Neutrophil (primary cell): ENCODE measurements at regions not wholly inside any gene's neighbourhood (a gene's known extent, or its start where the extent isn't known, plus 50 kb on each side); places are given as distances from the start of the nearest gene placed in this dataset.

Experiments
- H3K27ac ChIP-seq: fragments of 200-600 bp; sonication (generic); 2 replicates; pipeline ENCODE4 v1.5.1; 2016; ENCODE audit warnings: mild to moderate bottlenecking, moderate library complexity
- H3K27me3 ChIP-seq: fragments of 200-600 bp; sonication (generic); 2 replicates; pipeline ENCODE4 v1.6.0; 2016; ENCODE audit warnings: mild to moderate bottlenecking
- H3K36me3 ChIP-seq: fragments of 200-600 bp; sonication (generic); 2 replicates; pipeline ENCODE4 v1.5.1; 2017
- H3K4me1 ChIP-seq, 2 experiments: fragments of 200-600 bp in 1 of 2; sonication (generic) in 1 of 2; 1 replicate in 1 of 2; 2 replicates in 1 of 2; pipeline versions ENCODE4 v1.5.1 to v1.6.1; 2013 to 2016; ENCODE audit warnings: low read depth in 1 of 2, low read length in 1 of 2, mild to moderate bottlenecking in 1 of 2, moderate library complexity in 1 of 2; ENCODE audit not compliant: control insufficient read depth in 1 of 2, insufficient read depth in 1 of 2
- H3K4me3 ChIP-seq, 2 experiments: fragments of 200-600 bp in 1 of 2; sonication (generic) in 1 of 2; 1 replicate in 1 of 2; 2 replicates in 1 of 2; pipeline ENCODE4 v1.5.1; 2013 to 2016; ENCODE audit warnings: low read depth in 1 of 2, low read length in 1 of 2, mild to moderate bottlenecking in 1 of 2, moderate library complexity in 1 of 2
- H3K9me3 ChIP-seq: fragments of 200-600 bp; sonication (generic); 2 replicates; pipeline ENCODE4 v1.5.1; 2016
- TF ChIP-seq, protein P1 (sequence below): fragments of 200-600 bp; sonication (generic); IDR thresholded peaks from 2 replicates; pipeline ENCODE4 v1.5.1; 2016; ENCODE audit warnings: antibody characterized with exemption

DNA sequence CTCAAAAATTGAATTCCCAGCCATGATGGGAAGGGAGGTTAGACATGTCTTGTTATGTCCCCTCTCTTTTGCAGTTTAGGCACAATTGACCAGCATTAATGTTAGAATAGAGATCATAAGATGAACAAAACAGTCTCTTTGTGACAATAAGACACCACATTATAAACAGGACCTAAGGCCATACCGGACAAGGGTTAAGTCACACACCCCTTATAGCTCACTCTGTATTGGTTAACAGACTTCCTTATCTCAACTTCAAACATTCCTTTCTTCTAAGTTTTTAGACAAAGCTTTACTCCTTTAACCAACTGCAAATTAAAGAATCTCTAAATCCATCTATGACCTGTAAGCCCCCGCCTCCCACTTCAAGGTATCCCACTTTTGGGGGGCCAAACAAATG lies 81.1 kb upstream of the CPM start:
- Histone ChIP-seq H3K27me3 (no peaks in the 10 kb centered on the region), H3K27ac (no peak overlapping the region), H3K4me1 (no peaks in the 10 kb centered on the region), H3K9me3 (no peaks in the 10 kb centered on the region), H3K4me3 (no peak overlapping the region), H3K36me3 (no peaks in the 10 kb centered on the region)
- TF ChIP-seq, protein P1, sequence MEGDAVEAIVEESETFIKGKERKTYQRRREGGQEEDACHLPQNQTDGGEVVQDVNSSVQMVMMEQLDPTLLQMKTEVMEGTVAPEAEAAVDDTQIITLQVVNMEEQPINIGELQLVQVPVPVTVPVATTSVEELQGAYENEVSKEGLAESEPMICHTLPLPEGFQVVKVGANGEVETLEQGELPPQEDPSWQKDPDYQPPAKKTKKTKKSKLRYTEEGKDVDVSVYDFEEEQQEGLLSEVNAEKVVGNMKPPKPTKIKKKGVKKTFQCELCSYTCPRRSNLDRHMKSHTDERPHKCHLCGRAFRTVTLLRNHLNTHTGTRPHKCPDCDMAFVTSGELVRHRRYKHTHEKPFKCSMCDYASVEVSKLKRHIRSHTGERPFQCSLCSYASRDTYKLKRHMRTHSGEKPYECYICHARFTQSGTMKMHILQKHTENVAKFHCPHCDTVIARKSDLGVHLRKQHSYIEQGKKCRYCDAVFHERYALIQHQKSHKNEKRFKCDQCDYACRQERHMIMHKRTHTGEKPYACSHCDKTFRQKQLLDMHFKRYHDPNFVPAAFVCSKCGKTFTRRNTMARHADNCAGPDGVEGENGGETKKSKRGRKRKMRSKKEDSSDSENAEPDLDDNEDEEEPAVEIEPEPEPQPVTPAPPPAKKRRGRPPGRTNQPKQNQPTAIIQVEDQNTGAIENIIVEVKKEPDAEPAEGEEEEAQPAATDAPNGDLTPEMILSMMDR = no peak

DNA sequence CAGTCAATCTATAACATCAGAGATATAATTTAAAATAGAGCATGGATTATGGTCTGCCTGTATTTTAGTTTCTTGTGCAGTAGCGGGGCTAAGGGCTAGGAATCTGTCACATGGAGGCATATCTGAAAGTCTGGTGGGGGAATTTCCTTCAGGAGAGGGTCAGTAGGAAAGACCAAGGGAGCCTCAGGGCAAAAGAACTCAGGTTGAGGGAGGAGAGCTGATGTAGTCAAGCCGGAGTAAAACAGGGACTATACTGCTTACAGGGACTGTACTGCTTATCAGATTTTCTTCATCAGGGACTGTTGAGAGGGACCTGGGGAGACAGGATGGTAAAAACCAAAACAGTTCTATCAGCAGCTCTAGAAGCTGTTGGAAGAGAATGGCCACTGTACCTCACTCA lies 82.0 kb upstream of the CPM start:
- H3K36me3 ChIP-seq = no peaks in the 10 kb centered on the region
- no peak overlapping the region for H3K27ac ChIP-seq
- no peaks in the 10 kb centered on the region for H3K9me3 ChIP-seq
- TF ChIP-seq, protein P1 = no peak
- H3K4me3 ChIP-seq = no peak overlapping the region
- H3K27me3 ChIP-seq = no peaks in the 10 kb centered on the region
- H3K4me1 ChIP-seq = no peaks in the 10 kb centered on the region

DNA sequence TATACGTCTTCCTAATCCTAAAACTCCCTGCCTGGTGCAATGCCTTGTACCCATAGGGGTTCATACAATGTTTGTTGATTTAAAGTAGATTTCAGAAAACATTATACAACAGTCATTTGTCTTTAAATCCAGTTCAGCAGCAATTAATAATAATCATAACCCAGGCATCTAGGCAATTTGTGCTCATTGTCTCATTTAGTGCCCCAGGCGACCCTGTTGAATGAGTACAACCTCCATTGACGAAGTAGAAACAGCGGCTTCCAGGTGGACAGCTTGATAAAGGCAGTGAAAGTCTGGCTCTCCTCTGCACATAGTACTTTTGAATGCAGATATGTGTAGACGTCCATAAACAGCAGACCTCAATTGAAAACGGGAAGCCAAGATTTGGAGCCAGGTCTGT lies 82.9 kb upstream of the CPM start:
- Histone ChIP-seq H3K4me1 (no peaks in the 10 kb centered on the region), H3K9me3 (no peaks in the 10 kb centered on the region), H3K27me3 (no peaks in the 10 kb centered on the region), H3K27ac (no peak overlapping the region), H3K36me3 (no peaks in the 10 kb centered on the region), H3K4me3 (no peak overlapping the region)
- TF ChIP-seq, protein P1 = no peak

DNA sequence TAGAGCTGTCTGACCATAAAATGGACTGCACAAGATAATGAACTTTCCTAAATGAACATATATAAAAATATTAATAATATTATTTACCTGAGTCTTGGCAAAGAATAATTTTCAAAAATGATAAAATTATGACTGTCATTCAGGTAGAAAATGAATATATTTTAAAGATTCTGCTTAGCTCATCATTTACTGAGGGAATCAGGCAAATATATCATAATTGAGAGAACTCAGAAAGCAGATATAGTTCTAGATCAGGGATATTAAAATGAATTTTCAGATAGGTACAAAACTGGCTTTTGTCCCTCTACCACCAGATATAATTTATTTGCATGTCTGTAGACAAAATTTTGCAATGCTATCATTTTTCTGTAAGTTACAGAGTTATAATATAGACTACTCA lies 86.1 kb upstream of the CPM start:
- Histone ChIP-seq H3K36me3 (no peaks in the 10 kb centered on the region), H3K27ac (no peak overlapping the region), H3K4me1 (no peaks in the 10 kb centered on the region), H3K9me3 (no peaks in the 10 kb centered on the region), H3K4me3 (no peak overlapping the region), H3K27me3 (no peaks in the 10 kb centered on the region)
- TF ChIP-seq, protein P1 = no peak

DNA sequence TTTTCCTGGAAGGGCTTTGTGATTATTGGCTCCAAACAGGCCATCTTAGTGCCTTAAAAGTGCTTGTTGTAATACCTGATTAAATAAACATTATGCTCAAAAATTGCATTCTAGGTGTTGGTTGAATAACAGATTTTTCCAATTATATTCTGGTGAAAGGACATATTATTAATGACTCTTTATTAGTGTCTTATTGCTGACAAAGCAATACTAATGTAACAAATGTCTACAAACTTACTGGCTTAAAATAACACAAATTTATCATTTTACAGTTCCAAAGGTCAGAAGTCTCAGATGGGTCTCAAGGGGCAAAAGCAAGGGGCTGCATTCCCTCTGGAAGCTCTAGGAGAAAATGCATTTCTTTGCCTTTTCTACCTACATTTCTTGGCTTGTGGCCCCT lies 86.9 kb upstream of the CPM start:
- no peak overlapping the region for H3K27ac ChIP-seq
- H3K4me1 ChIP-seq = no peaks in the 10 kb centered on the region
- no peaks in the 10 kb centered on the region for H3K9me3 ChIP-seq
- TF ChIP-seq, protein P1 = no peak
- no peaks in the 10 kb centered on the region for H3K36me3 ChIP-seq
- no peak overlapping the region for H3K4me3 ChIP-seq
- H3K27me3 ChIP-seq = no peaks in the 10 kb centered on the region

DNA sequence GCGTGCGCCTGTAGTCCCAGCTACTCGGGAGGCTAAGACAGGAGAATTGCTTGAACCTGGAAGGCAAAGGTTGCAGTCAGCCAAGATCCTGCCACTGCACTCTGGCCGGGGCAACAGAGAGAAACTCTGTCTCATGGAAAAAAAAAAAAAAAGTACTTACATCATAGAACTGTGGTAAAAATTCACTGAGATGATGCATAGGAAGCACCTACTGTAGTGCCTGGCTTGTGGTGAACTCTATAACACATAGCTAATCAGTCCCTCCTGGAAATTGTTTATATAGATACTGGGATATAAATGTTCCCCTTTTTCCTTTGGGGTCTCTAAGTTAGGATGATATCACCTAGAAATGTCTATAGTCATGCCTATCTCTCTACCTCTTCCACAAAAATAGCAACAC lies 89.7 kb upstream of the CPM start:
- no peak overlapping the region for H3K27ac ChIP-seq
- no peaks in the 10 kb centered on the region for H3K36me3 ChIP-seq
- peaks cover 0 to 6% of the 10 kb centered on the region in 2 experiments for H3K4me1 ChIP-seq
- H3K27me3 ChIP-seq = no peaks in the 10 kb centered on the region
- TF ChIP-seq, protein P1 = no peak
- no peaks in the 10 kb centered on the region for H3K9me3 ChIP-seq
- no peak overlapping the region for H3K4me3 ChIP-seq
